Neural progenitor cell (in vitro differentiated cells): ENCODE measurements at regions not wholly inside any gene's neighbourhood (a gene's known extent, or its start where the extent isn't known, plus 50 kb on each side); places are given as distances from the start of the nearest gene placed in this dataset.

Source experiments
- EZH2 ChIP-seq: fragments of 200-600 bp; sonication (generic); IDR thresholded peaks from 2 replicates; pipeline ENCODE4 v1.6.1; 2017; ENCODE audit warnings: antibody characterized with exemption, mild to moderate bottlenecking, moderate library complexity
- EZH2phosphoT487 ChIP-seq: fragments of 200-600 bp; sonication (generic); IDR thresholded peaks from 2 replicates; pipeline ENCODE4 v1.6.1; 2017; ENCODE audit warnings: antibody characterized with exemption
- TF ChIP-seq, protein P1 (sequence below): fragments of 200-600 bp; sonication (generic); IDR thresholded peaks from 2 replicates; pipeline ENCODE4 v1.5.1; 2017; ENCODE audit warnings: antibody characterized with exemption, mild to moderate bottlenecking

DNA sequence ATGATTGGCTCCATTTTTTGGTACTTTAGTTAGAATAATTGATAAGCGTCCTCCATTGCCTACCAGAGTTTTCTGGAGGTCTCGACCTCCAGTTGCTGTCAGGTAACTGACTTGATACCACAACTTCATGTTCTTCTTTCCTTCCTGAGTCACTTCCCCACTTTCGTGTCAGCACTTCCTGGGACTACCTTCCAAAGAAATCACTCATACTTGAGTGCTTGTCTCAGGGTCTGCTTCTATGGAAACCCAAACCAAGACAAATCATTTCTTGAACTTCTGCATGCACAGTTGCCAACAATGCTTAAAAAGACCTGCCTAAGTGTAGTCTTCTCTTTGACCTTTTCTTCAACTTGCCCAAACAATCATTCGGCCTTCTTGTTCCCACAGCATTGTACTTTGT is 210.3 kb upstream of the ETAA1 start:
- TF ChIP-seq, protein P1, sequence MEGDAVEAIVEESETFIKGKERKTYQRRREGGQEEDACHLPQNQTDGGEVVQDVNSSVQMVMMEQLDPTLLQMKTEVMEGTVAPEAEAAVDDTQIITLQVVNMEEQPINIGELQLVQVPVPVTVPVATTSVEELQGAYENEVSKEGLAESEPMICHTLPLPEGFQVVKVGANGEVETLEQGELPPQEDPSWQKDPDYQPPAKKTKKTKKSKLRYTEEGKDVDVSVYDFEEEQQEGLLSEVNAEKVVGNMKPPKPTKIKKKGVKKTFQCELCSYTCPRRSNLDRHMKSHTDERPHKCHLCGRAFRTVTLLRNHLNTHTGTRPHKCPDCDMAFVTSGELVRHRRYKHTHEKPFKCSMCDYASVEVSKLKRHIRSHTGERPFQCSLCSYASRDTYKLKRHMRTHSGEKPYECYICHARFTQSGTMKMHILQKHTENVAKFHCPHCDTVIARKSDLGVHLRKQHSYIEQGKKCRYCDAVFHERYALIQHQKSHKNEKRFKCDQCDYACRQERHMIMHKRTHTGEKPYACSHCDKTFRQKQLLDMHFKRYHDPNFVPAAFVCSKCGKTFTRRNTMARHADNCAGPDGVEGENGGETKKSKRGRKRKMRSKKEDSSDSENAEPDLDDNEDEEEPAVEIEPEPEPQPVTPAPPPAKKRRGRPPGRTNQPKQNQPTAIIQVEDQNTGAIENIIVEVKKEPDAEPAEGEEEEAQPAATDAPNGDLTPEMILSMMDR, result no peak
- TF ChIP-seq EZH2phosphoT487 (no peak), EZH2 (no peak)
